PC-9 (cell line): ENCODE measurements at regions not wholly inside any gene's neighbourhood (a gene's known extent, or its start where the extent isn't known, plus 50 kb on each side); places are given as distances from the start of the nearest gene placed in this dataset.

Experiments used
- EZH2 ChIP-seq: fragments of 200-600 bp; sonication (generic); IDR thresholded peaks from 2 replicates; pipeline ENCODE4 v1.8.0; 2017; ENCODE audit warnings: antibody characterized with exemption, low read depth
- TF ChIP-seq, protein P1 (sequence below): fragments of 200-600 bp; sonication (generic); conservative IDR thresholded peaks from 2 replicates; pipeline ENCODE4 v1.6.1; 2017; ENCODE audit warnings: mixed run types, antibody characterized with exemption, mild to moderate bottlenecking, moderate library complexity

DNA sequence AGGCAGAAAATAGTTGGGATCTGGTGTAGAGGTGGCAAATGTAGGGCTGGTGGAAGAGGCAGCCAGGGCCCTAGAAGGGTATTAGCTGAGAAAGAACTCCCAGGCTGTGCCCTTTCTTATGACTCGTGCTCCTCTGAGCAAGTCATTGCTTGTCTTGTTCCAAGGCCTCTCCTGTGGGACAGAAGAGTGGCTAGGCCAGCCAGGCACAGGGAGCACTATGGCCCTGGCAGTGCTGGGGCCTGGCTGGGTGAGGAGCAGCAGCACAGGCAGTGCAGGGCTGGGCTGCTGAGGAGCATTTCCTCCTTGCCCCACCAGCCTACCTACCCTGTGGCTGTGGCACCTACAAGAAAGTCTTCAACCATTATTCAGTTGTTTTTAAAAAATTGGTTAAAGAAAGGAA, 298.5 kb upstream of the NR3C2 start:
- TF ChIP-seq, protein P1, sequence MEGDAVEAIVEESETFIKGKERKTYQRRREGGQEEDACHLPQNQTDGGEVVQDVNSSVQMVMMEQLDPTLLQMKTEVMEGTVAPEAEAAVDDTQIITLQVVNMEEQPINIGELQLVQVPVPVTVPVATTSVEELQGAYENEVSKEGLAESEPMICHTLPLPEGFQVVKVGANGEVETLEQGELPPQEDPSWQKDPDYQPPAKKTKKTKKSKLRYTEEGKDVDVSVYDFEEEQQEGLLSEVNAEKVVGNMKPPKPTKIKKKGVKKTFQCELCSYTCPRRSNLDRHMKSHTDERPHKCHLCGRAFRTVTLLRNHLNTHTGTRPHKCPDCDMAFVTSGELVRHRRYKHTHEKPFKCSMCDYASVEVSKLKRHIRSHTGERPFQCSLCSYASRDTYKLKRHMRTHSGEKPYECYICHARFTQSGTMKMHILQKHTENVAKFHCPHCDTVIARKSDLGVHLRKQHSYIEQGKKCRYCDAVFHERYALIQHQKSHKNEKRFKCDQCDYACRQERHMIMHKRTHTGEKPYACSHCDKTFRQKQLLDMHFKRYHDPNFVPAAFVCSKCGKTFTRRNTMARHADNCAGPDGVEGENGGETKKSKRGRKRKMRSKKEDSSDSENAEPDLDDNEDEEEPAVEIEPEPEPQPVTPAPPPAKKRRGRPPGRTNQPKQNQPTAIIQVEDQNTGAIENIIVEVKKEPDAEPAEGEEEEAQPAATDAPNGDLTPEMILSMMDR: no peak
- no peak for TF ChIP-seq EZH2
